ENCODE measurements at regions not wholly inside any gene's neighbourhood (a gene's known extent, or its start where the extent isn't known, plus 50 kb on each side); places are given as distances from the start of the nearest gene placed in this dataset.
"Not testable (repeated sequence)": the region's sequence is repeated elsewhere in the genome, so short reads cannot be mapped to it uniquely, and the experiment has no call there.

- no peak for TF ChIP-seq CTCF (IDR thresholded peaks at IDR 0.05)
- Mint-ChIP-seq H3K4me1 (ENCODE audit: low read depth) (peaks cover 5% of the 10 kb centered on the region), H3K4me3 (ENCODE audit: unreplicated experiment) (no peak overlapping the region), H3K27me3 (ENCODE audit: low read depth) (no peaks in the 10 kb centered on the region), H3K27ac (ENCODE audit: unreplicated experiment) (no peak overlapping the region), H3K9me3 (ENCODE audit: low read depth) (no peaks in the 10 kb centered on the region), H3K36me3 (ENCODE audit: low read depth) (no peaks in the 10 kb centered on the region)
- no peak for DNase-seq (ENCODE audit: low spot score)
Measured at GRCh38 chr13:44651724-44652123, 75.6 kb upstream of the TSC22D1 start.

DNA sequence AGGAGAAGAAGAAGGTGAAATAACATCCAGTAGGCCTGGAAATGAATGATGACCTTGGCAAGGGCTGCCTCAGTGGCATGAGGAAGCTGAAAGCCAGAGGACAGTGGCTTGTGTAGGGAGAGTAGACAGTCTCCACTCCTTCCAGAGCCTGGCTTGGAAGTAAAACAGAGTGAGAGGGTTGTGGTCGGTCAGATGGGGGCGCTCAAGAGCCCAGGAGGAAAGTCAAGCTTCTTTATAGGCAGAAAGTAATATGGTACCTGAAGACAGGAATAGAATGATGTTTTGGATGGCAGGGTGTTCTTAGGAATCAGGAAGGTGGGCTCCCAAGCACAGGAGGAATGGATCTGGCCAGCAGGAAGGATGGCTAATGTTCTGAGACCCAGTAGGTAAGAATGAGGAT is 75.1 kb upstream of the TSC22D1 start:
- Mint-ChIP-seq H3K9me3 (ENCODE audit: low read depth) (no peaks in the 10 kb centered on the region), H3K27me3 (ENCODE audit: low read depth) (no peaks in the 10 kb centered on the region), H3K27ac (ENCODE audit: unreplicated experiment) (no peak overlapping the region), H3K4me3 (ENCODE audit: unreplicated experiment) (no peak overlapping the region), H3K36me3 (ENCODE audit: low read depth) (no peaks in the 10 kb centered on the region), H3K4me1 (ENCODE audit: low read depth) (peaks cover 5% of the 10 kb centered on the region)
- no peak for DNase-seq (ENCODE audit: low spot score)
- TF ChIP-seq CTCF (IDR thresholded peaks at IDR 0.05), result no peak

DNA sequence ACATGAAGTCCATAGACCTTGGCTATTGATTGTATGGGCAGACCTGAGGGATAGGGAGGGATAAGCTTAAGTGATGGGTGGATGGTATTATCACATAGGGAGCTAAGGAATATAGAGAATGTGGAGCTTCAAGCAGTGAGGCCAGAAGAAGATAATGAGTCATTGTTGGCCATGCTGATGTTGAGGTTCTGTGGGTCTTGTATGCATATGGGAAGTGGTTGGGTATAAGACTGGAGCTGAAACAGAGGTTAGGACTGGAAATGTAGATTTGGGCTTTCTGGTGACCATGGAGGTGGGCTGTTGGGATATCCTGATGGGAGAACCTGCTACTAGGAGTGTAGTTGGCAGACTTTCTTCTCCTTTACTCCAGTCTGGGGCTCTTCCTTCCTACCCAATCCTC is 73.7 kb upstream of the TSC22D1 start:
- Mint-ChIP-seq H3K9me3 (ENCODE audit: low read depth) (no peaks in the 10 kb centered on the region), H3K36me3 (ENCODE audit: low read depth) (no peaks in the 10 kb centered on the region), H3K27me3 (ENCODE audit: low read depth) (no peaks in the 10 kb centered on the region), H3K4me3 (ENCODE audit: unreplicated experiment) (no peak overlapping the region), H3K4me1 (ENCODE audit: low read depth) (peaks cover 5% of the 10 kb centered on the region), H3K27ac (ENCODE audit: unreplicated experiment) (no peak overlapping the region)
- DNase-seq (ENCODE audit: low spot score), result no peak
- TF ChIP-seq CTCF (IDR thresholded peaks at IDR 0.05), result no peak

DNA sequence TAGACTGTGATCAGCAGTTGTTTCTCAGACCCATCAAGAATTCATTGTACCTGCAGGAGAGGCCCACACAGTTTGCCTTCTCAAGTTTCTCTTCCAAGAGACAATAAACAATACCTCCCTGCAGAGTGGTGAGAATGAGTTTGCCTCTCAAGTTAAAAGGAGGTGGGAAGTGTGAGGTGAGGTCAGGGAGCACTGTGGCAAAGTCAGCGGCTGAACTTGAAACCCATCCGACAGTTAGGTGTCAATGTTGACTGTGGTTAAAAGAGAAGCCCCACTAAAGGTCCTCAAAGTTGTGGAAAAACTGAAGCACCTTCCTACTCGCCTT is 72.9 kb upstream of the TSC22D1 start:
- no peaks in the 10 kb centered on the region for H3K9me3 Mint-ChIP-seq (ENCODE audit: low read depth)
- H3K4me3 Mint-ChIP-seq (ENCODE audit: unreplicated experiment), result no peak overlapping the region
- H3K36me3 Mint-ChIP-seq (ENCODE audit: low read depth), result no peaks in the 10 kb centered on the region
- no peak for TF ChIP-seq CTCF (IDR thresholded peaks at IDR 0.05)
- DNase-seq (ENCODE audit: low spot score), result no peak
- H3K4me1 Mint-ChIP-seq (ENCODE audit: low read depth), result peaks cover 5% of the 10 kb centered on the region
- H3K27me3 Mint-ChIP-seq (ENCODE audit: low read depth), result no peaks in the 10 kb centered on the region
- no peak overlapping the region for H3K27ac Mint-ChIP-seq (ENCODE audit: unreplicated experiment)

DNA sequence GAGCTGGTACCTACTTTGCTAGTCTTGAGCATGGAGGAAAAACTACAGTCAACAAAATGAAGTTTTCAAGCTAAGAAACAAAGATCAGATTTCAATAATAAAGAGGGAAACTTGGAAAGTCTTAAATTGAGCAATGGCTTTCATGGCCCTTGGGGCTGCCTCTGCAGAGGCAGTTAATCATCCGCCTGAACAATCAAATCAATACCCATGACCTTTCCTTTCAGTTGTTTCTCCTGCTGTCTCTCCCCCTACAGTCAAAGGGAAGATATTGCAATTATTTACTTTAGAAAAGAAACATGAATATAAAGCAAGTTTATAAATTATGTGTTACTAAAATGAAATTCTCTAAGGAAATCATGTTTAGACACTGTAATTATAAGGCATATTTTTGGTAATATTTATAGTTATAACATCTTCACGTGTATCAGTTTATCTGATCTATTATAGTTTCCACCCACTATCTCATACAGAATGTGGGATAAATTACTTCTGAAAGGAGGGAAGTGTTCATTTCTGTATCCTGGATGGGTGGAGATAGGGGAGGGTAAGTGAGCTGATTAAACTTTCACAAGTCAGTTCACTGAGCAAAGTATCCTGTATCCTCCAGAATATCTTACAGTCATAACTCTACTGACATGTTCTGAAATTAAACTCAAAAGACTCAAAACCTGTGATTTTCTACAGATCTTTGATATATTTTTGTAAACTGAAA is 72.4 kb upstream of the TSC22D1 start:
- Mint-ChIP-seq H3K27me3 (ENCODE audit: low read depth) (no peaks in the 10 kb centered on the region), H3K4me1 (ENCODE audit: low read depth) (peaks cover 5% of the 10 kb centered on the region), H3K27ac (ENCODE audit: unreplicated experiment) (no peak overlapping the region), H3K4me3 (ENCODE audit: unreplicated experiment) (no peak overlapping the region), H3K36me3 (ENCODE audit: low read depth) (no peaks in the 10 kb centered on the region), H3K9me3 (ENCODE audit: low read depth) (no peaks in the 10 kb centered on the region)
- TF ChIP-seq CTCF (IDR thresholded peaks at IDR 0.05), result peak; percentile 72
- no peak for DNase-seq (ENCODE audit: low spot score)

GRCh38 chr13:44647560-44647959 is 71.4 kb upstream of the TSC22D1 start:
- H3K4me1 Mint-ChIP-seq (ENCODE audit: low read depth); H3K36me3 Mint-ChIP-seq (ENCODE audit: low read depth); H3K27ac Mint-ChIP-seq (ENCODE audit: unreplicated experiment); DNase-seq (ENCODE audit: low spot score); H3K9me3 Mint-ChIP-seq (ENCODE audit: low read depth); H3K27me3 Mint-ChIP-seq (ENCODE audit: low read depth); H3K4me3 Mint-ChIP-seq (ENCODE audit: unreplicated experiment): not testable (repeated sequence)

Measured in chondrocyte (in vitro differentiated cells).